ENCODE measurements at regions not wholly inside any gene's neighbourhood (a gene's known extent, or its start where the extent isn't known, plus 50 kb on each side); places are given as distances from the start of the nearest gene placed in this dataset.
"Not testable (repeated sequence)": the region's sequence is repeated elsewhere in the genome, so short reads cannot be mapped to it uniquely, and the experiment has no call there.

DNA sequence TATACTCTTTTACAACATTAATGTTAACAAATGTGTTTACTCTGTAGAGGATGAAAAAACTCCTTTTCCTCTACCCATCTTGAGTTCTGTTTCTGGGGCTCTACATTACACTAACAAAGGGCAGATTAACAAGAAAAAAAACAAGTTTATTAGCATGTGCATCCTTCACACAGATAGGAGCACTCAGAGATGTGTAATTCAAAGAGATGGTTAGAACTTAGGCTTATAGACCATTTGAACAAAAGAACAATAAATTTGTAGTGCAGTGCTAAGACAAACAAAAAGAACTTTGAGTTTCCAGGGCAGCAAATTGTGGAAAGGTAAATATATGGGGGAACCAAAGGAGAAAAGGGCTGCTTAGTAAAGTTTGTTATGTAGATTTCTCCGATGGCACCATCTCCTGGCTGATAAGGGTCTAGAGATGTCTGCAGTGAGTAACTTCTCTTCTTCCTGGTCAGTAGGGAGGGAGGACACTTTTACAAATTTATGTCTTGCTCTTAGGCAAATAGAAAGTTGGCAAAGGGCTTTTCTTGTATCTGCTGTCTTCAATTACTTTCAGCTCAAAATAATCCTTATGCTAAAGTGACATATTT is 1249.9 kb upstream of the TENM3 start:
- DNase-seq (ENCODE audit: low read depth in 2 of 2), result no peak

- no peak for DNase-seq (ENCODE audit: low read depth in 2 of 2)
These were observed 1248.5 kb upstream of the TENM3 start for GRCh38 chr4:180994722-180995121.

DNA sequence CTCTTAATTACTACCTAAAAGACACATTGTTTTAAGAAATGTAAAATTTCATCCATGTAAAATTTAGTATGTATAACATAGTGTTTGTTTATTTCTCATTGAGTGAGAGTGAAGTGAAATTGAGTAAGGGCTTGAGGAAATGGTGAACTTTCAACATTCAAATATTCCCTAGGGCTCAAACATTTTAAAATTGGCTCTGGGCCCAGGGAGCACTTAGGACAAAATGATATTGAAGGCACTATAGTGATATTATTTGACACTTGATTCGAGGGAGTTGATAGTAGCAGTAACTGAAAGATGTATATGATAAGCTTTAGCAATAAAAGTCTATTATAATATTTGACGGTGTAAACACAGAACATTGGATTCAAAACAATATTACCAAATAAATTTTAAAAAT is 1244.0 kb upstream of the TENM3 start:
- DNase-seq (ENCODE audit: low read depth in 2 of 2), result no peak

- no peak for DNase-seq (ENCODE audit: low read depth in 2 of 2)
These were observed 1239.1 kb upstream of the TENM3 start for GRCh38 chr4:181004056-181004455.

GRCh38 chr4:181006499-181007260 is 1236.5 kb upstream of the TENM3 start:
- DNase-seq (ENCODE audit: low read depth in 2 of 2), result no peak

GRCh38 chr4:181007751-181008150 is 1235.5 kb upstream of the TENM3 start:
- DNase-seq (ENCODE audit: low read depth in 2 of 2), result no peak

DNA sequence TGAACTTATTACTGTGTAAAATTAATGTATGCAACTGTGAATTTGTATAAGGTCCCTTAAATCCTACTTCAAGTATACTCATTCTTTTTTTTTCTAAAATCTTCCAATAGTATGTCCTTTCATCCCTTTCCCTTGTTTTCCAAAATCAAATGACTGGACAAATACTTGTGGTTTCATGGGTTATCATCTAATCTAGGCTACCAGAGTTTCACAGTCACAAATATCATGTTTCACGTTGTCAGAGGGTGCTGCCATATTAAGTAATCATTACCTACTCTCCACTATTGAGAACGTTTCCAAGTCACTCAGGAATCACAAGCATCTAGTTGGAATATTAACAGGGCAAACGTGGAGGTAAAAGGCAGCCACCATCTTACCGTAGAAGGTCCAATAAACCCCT is 1235.0 kb upstream of the TENM3 start:
- DNase-seq (ENCODE audit: low read depth in 2 of 2), result no peak

DNA sequence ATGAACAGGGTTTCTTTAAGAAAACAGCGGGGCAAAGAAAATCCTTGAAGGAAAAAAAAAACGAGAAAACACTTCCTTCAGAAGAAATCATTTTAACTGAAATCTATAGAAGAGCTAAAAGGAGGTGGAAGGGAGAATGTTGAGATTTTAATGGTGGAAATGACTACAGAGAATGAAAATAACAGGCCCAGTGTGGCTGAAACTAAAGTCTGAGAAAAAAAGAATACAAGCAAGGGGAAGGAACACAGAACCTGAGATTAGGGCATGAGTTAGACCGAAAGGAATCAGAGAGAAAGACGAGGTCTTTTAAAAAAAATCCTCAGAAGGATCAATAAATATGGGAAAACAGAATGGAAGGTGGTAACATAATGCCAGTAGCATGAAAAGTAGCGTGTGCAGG is 1230.0 kb upstream of the TENM3 start:
- no peak for DNase-seq (ENCODE audit: low read depth in 2 of 2)

DNA sequence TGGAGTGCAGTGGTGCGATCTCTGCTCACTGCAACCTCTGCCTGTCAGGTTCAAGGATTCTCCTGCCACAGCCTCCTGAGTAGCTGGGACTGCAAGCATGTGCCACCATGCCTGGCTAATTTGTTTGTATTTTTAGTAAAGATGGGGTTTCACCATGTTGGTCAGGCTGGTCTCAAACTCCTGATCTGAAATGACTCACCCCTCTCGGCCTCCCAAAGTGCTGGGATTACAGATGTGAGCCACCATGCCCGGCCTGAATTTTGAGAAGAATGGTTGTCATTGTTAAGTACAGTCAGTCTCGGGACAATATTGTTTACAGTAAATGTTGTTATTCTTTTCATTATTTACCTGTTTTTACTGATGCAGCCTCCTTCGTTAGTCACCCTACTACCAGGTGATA is 1226.2 kb upstream of the TENM3 start:
- DNase-seq (ENCODE audit: low read depth in 2 of 2), result no peak

DNA sequence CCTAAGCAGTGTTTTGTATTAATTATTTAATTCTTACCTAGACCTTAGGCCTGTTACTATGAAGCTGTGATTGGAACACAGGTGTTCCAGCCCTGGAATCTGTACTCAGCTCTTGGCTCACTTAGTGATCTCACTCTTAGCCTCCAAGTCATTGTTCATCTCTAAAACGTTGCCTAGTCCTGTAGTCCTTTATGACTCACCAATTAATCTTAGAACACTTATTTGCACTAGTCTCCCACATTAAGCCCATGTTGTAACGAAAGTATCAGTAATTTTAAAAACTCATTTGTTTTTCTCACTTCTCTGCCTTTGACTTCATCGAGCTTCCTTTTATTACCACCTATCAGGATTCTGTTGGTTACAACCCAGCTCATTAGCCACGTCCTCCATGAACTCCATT is 1224.7 kb upstream of the TENM3 start:
- no peak for DNase-seq (ENCODE audit: low read depth in 2 of 2)

DNA sequence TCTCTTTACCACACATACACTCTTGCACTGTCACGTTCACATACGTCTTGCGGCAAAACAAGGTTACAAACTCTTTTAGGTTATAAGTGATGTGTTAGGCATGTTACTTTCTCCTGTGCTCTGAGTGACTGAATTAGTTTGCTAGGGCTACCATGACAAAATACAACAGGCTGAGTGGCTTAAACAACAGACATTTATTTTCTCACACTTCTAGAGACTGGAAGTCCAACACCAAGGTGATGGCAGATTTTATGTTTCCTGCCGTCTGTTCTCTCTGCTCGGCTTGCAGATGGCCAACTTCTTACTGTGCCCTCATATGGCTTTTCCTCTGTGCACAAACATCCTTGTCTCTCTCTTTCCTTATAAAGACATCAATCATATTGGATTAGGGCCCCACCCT is 1224.3 kb upstream of the TENM3 start:
- DNase-seq (ENCODE audit: low read depth in 2 of 2), result no peak

DNA sequence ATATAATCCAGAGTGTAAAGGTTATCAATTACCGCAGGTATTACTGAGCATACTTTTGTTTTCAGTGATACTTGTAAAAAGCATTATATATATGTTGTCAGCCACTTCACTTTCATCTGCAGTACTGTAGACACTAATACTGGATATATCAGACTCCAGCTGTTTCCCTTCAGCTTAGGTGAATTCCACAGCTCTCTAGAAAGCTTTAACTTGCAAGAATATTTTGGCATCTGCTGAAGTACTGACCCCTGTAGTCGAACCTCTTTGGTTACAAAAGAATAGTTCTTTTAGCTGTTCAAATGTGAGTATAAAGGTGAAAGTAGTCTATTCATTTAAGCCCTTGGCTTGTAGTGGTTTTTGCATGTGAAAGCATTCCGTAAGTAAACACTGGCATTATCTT is 1222.7 kb upstream of the TENM3 start:
- no peak for DNase-seq (ENCODE audit: low read depth in 2 of 2)

DNA sequence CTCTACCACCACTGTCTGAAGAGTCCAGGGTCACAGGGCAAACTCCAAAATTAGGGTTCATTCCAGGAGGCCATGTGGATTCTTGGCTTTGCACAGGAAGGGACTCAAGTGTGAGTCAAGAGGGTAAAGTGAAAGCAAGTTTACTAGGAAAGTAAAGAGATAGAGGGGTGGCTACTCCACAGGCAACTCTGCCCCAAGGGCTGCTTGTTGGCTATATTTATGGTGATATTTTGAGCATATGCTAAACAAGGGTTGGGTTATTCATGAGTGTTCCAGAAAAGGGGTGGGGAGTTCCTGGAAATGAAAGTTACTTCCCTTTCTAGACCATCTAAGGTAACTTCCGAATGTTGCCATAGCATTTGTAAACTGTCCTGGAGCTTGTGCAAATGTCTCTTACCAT is 1222.0 kb upstream of the TENM3 start:
- DNase-seq (ENCODE audit: low read depth in 2 of 2), result no peak

- not testable (repeated sequence) for DNase-seq (ENCODE audit: low read depth in 2 of 2)
These were observed 1212.9 kb upstream of the TENM3 start for GRCh38 chr4:181030135-181030921.

DNA sequence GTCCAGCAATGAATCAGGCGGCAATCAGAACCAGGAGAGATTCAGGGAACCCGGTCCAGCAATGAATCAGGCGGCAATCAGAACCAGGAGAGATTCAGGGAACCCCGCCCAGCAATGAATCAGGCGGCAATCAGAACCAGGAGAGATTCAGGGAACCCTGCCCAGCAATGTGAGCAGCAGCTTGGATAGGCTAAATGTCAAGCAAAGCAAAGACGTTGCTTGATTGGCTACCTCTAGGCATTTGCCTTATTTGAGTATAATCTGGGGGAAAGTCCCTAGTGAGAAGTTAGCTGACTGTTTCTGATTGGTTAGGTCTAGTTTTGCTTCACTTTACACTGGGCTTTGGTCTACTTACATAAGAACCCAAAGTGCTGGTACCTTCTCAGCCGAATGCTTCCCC is 1212.2 kb upstream of the TENM3 start:
- DNase-seq (ENCODE audit: low read depth in 2 of 2), result no peak

DNA sequence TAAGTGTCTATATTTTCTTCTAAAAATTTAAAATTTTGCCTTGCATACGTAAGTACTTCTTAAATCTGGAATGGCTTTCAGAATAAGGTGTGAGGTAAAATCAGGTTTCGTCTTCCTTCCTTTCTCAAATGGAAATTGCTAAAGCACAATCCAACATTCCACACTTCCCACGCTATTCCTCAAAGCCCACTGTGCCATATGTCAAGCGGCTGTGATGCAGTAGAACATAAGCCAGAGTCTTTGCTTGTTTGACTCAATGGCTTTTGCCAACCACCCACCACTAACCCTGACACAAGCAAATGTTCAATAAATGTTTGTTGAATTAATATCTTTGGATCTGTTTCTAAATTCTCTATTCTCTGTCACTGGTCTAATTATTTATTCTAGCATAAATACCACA is 1199.7 kb upstream of the TENM3 start:
- no peak for DNase-seq (ENCODE audit: low read depth in 2 of 2)

- no peak for DNase-seq (ENCODE audit: low read depth in 2 of 2)
These were observed 1196.4 kb upstream of the TENM3 start for GRCh38 chr4:181046809-181047208.

- no peak for DNase-seq (ENCODE audit: low read depth in 2 of 2)
These were observed 1191.3 kb upstream of the TENM3 start for GRCh38 chr4:181051931-181052330.

DNA sequence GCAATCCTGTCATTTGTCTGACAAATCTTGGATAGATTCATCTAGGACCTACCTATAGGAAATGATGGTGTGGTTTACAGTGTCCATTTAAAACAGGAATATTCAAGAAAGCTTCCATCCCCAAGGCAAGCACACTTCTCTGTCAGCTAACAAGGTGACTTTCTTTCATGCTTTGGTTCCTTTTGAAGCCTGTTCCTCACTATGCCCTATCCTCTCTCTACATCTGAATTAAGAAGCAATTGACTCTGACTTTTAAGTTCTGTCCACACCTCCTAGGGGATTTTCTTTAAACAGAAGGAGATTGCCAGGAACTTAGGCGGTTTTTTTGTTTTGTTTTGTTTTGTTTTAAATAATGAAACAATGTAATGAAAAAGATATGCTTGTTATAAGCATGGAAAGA is 1181.4 kb upstream of the TENM3 start:
- DNase-seq (ENCODE audit: low read depth in 2 of 2), result no peak

DNA sequence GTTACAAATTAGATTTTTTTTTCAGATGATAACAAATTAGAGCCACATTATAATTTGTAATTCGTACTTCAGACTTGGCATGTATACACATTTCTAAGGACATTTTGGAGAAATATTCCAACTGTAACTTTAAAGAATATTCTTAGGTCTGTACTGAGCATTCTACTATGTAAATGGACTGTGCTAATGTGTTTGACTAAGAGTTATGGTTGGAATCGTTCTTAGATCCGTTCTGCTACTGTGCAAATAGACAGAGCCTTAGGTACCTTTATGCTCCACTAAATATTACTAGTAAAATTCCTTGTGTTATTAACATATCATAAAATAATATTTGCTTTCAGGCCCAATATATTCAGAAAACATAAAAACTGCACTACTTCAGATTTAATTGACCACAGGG is 1180.0 kb upstream of the TENM3 start:
- DNase-seq (ENCODE audit: low read depth in 2 of 2), result no peak

DNA sequence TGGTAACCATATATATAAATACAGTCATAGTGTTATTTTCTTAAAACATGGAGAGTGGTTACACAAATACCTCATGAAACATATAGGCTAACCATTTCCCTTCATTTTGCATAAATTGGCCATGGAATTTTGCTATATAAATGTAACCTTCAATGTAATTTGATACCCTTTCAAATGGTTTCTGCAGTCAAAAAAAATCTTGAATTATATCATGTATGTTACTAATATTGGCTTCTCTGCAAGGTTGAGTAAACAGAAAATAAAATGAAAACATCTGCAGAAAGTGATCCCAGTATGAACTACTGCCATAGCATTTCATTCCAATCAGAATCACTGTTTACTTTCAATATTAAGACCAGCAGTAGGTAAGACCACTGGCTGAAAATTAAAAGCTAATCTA is 1165.9 kb upstream of the TENM3 start:
- no peak for DNase-seq (ENCODE audit: low read depth in 2 of 2)

- DNase-seq (ENCODE audit: low read depth in 2 of 2), result no peak
These were observed 1165.0 kb upstream of the TENM3 start for GRCh38 chr4:181078196-181078595.

DNA sequence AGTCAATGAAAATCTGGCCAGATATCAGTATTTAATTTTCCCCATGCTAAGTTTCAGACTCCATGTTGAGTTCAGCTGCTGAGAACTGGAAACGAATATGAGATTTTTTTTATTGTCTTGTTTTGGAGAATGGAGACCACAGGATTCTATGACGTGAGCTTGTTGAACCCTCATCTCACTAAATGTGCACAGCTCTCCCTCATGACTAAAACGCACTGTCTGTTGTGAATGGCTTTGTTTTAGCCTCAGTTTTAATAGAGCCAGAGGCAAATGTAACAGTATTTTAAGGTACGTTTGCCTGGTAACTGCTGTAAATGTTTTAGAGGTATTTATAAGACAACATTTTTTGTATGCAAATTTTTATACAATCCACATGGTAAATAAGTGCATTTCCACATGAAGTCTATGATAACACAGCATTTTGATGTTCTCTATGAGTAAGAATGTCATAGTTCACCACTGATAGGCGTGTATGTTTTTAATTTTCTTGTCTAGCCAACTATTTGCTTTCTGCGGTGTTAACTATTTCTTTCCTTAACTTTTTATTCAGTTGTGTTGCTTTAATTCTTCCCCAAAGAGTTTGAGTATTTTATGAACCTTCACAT is 1159.3 kb upstream of the TENM3 start:
- no peak for DNase-seq (ENCODE audit: low read depth in 2 of 2)
